ENCODE measurements at regions not wholly inside any gene's neighbourhood (a gene's known extent, or its start where the extent isn't known, plus 50 kb on each side); places are given as distances from the start of the nearest gene placed in this dataset.
A peak's percentile ranks its signal among the peaks of the same experiment; 100 is the strongest.
"Not testable (repeated sequence)": the region's sequence is repeated elsewhere in the genome, so short reads cannot be mapped to it uniquely, and the experiment has no call there.

DNA sequence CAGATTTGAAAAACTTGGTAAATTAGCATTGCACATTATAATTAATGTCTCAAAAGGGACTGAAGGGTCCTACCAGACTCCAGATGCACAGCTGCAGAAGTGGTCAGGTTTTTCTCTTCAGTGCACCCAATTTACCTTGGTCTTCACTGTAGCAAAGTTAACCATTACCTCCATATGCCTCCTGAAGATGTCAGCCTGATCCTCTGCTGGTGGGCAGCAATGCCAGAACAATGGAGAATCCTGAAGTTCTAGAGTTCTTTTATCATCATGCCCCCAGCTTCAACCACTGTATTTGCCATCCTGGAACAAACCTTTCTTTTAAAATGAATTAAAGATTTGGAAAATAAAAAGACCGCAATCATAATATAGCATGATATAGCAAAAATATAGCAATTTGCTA, 1774.8 kb upstream of the CELF4 start:
- ATAC-seq (no peak), DNase-seq (ENCODE audit: low spot score) (no peak)

DNA sequence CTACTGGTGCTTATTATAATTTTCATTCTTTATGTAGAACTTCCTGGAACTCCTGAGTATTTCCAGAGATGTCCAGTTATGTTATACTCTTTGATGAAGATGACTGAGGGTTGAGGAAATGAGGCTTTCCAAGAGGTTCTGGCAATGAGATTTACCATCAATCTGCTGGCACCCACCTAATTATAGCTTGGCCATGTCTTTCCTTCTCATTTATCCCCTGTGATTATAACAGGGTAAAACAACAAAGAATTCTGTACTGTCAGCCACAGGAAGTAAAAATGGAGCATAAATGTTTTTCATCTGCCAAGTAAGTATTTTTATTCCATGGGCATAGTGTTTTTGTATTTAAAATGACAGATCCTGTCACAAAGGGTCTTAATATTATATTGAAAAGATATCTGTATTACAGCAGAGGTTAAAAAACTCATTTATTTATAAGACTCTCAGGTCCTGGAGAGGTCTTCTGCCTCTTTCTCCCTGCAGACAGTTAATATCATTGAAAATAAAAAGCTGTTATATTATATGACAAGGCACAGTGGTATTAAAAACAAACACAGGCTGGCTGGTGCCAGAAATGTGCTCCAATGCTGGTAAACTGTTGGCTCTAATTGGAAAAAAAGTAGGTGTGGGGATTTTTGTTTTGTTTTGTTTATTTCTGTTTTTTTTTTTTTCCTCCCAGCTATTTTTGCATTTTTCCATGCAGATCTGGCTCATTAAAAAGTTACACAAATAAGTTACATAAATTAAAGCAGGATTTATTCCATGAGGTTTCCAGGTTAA, 1764.1 kb upstream of the CELF4 start:
- ATAC-seq (no peak), DNase-seq (ENCODE audit: low spot score) (no peak)

DNA sequence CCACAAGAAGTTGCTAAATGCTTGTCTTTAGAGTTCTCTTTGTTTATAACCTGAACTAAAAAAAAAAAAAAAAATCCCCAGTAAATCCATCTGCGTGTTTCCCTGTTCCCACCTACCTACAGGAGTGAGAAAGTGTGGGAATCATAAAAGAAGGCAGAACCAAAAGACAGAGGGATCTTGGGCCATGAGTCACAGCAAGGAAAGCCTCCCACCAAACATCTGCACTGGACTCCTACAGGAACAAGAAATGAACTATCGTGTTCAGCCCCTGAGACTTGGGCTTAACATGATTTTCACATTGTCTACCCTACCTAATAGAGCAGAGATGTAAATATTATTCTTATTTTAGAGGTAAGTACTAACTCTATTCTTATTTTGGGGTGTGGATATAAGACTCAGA, 1761.2 kb upstream of the CELF4 start:
- no peak for ATAC-seq

DNA sequence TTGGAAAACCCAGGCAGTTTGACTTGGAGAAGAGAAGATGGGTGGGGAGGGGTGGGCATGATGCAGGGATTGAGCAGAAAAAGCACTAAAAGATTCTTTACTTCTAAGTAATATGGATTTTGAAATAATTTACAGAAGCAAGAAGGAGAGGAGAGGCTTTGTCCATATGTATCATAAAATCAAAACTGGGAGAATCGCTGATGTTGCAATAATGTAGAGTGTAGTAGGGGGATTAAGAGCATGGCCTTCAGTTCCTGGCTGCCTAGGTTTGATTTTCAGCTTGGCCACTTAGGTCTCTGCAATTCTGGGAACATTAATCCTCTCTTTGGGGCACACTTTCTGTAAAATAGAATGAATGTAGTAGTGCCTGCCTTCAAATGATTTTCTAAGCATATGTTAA, 1760.4 kb upstream of the CELF4 start:
- DNase-seq (ENCODE audit: low spot score) (no peak), ATAC-seq (no peak)

More for the DNA sequence above, 1761.2 kb upstream of the CELF4 start:
- DNase-seq (ENCODE audit: low spot score): no peak

DNA sequence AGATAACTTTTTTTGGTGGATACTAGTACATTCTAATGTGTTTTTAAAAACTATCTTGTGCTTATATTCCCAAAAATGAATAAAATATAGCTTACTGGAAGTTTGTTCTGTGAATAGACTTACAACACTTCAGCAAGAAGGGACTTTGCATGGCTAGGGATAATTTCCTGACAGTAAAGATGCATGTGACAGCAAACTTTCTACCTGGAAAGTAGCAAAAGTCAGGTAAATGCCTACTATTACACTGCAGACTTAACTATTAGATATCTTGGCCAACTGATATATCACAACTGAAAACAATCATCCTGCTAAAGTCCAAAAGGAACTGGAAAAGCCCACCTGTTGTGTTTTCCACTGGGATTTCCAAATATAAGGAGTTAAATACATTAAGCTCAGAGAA, 1753.5 kb upstream of the CELF4 start:
- no peak for ATAC-seq

DNA sequence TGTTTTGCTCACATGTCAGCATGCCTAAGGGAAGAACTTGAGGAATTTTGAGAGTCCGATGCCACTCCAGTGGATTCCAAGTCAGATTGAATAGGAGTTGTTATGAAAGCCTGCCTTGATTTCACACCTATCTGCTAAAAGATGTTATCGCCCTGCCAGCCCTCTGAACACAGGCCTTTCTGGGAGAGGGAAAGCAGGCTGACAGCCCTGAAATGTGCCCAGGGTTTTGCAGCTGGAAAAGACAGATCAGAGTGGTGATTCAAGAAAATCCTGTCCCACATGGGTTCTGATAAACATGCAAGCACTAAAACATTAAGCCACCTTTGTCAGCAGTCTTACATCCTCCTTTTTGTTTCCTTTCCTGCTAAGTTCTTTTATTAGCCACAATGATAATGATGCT, 1752.9 kb upstream of the CELF4 start:
- DNase-seq (ENCODE audit: low spot score) (no peak), ATAC-seq (no peak)

More for the DNA sequence above, 1753.5 kb upstream of the CELF4 start:
- DNase-seq (ENCODE audit: low spot score): no peak

DNA sequence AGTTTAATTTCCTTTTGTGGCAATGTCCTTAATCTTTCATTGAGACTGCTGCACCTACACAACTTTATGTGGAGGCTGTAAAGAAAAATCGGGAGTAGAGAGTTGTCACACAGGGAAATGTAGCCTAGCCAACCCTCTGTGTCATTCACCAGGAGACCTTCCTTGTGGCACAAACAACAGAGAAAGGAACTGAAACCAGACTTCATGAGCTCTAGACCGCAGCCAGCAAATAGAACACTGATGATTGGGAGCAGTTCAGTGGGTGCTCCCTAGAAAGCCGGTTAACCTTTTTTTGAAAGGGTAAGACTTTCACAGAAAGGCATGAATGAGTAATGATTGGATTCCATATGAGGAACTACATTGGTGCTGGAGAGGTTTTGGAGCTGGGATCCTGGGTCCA, 1752.4 kb upstream of the CELF4 start:
- DNase-seq (ENCODE audit: low spot score): no peak
- ATAC-seq: peak; percentile 23

DNA sequence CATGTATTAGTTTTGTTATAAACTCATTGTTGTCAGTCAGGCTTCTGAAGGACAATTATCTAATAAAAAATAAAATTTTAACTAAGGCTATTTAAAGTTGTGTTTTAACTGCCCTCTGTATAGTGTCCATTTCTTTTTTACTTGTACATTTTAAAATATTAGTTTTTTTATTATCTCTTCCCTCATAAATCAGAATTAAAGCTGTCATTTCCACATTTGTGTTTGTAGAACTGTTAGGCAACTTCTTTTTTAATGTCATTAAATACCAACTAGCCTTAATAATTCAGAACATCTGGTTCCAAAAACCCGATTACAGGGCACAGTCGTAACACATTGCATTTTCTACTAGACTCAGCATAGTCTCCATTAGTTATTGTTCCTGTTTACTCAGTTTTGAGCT, 1749.0 kb upstream of the CELF4 start:
- DNase-seq (ENCODE audit: low spot score): no peak
- peak; percentile 24 for ATAC-seq

DNA sequence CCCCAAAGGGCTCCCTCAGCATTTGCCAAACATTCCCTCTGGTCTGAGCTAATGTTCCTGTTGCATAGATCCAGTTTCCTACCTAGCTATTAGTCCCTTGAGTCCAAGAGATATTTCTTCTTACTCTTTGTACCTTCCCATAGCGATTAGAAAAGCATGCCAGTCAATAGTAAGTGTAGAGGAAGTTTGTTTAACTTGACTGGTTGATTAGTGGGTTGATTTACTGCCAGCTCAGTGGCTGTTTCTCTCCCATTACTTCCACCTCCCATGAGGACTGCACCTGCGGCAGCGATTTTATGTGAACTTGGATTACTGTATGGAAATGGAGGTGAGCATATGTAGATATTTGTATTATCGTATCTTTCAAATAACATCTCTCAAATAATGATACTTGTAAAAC, 1748.4 kb upstream of the CELF4 start:
- DNase-seq (ENCODE audit: low spot score): no peak
- peak; percentile 55 for ATAC-seq

DNA sequence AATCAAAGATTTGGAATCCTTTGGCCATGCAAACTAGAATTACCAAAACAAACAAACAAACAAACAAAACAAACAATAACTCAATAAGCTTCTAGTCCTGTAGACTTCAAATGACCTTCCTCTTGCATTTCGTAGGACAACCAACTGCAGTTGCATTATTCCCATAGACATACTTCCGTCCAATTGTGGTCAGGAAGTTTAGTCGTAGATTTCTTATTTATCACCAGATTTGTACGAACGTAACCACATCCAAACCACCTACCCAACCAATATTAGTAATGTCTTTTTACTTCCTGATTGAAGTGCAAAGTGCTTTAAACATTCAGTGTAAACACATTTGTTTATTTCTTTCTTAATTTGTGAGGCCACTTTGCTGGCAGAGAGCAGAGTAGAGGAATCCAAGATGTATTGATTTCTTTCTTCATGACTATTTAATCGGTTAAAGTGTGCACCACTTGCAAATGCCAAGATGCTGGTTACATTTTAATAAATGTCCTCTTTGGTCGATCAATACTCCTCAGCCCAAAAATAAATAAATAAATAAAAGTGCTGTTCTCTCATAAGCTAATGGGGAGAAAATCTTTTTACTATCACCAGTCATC, 1745.6 kb upstream of the CELF4 start:
- no peak for DNase-seq (ENCODE audit: low spot score)
- ATAC-seq: peak; percentile 77

DNA sequence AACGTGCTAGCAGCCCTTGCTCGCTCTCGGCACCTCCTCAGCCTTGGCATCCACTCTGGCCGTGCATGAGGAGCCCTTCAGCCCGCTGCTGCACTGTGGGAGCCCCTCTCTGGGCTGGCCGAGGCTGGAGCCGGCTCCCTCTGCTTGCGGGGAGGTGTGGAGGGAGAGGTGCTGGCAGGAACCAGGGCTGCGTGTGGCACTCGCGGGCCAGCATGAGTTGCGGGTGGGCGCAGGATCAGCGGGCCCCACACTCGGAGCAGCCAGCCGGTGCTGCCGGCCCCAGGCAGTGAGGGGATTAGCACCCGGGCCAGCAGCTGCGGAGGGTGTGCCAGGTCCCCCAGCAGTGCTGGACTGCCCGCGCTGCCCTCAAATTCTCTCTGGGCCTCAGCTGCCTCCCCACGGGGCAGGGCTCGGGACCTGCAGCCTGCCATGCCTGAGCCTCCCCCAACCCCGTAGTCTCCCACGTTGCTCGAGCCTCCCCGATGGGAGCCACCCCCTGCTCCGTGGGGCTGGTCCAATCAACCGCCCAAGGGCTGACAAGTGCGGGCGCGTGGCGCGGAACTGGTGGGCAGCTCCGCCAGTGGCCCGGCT, 1743.4 kb upstream of the CELF4 start:
- ATAC-seq; DNase-seq (ENCODE audit: low spot score): not testable (repeated sequence)

DNA sequence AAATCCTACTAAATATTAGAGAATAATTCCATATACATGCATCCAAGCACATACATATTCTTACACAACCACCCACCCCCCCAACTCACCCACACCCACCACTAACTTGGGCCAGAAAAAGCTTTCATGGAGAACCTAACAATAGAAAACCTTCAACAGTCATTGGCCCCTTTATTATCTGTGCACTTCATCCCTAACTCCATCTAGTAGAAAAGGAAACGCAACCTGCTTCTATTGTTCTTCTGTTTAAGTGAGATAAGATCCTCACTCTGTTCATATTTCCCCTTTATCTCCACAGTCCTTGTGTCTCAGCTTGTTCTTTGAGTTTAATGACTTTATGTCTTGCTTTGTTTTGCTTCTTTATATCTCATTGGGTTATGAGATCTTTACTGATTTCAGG, 1740.2 kb upstream of the CELF4 start:
- no peak for ATAC-seq

DNA sequence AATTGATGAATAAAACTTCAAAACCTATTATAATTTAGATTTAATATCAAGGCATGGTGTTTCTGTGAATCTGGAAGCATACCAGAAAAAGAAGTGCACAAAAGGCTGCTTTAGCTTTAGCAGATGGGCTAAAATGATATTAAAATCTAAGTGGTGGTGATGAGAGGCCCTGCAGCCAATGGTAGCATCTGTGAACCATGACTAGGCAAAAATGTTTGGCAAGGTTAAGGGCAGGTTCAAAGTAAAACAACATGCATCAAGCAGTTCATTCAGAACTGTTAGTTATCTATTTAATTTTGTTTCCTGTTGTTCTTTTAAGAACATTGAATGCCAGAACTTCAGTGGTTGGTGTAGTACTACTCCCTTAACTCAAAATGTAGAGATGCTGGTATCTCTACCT, 1736.9 kb upstream of the CELF4 start:
- DNase-seq (ENCODE audit: low spot score) (no peak), ATAC-seq (no peak)

More for the DNA sequence above, 1740.2 kb upstream of the CELF4 start:
- no peak for DNase-seq (ENCODE audit: low spot score)

DNA sequence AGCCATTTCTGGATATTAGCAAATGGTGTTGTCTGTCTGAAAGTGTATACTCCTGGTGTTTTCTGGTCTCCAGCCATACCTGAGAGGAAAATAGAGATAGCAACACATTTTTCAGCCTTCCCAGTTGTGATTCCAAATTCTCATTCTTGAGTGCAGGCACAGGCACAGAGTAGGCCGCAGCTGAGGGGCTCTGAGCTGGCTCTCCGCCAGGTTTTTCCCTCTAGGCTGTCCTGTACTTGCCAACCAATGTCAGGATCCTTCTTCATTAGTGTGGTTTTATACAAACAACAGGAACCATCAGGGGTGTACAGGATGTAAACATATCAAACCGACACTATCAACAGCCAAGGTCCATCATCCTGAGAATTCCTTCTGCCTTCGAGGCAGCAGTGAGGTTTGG, 1733.6 kb upstream of the CELF4 start:
- no peak for ATAC-seq
- DNase-seq (ENCODE audit: low spot score): no peak

DNA sequence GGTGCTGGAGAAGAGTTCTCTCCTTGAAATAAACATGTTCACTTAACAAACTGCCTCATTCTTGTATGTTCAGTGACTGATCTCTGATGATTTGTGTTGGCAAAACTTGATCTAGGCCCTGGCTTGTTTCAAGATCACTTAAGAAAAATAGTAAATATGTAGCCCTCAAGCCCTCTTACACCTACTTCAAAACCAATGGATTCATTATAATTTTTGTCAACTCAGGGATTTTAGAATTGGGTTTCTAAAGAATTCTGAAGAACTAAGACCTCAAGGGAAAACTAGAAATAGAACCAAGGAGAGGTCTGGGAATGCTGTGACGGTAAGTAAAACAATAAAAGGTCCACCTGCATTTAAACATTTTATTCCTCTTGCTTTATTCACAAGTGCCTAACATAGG, 1731.6 kb upstream of the CELF4 start:
- DNase-seq (ENCODE audit: low spot score): no peak
- no peak for ATAC-seq

DNA sequence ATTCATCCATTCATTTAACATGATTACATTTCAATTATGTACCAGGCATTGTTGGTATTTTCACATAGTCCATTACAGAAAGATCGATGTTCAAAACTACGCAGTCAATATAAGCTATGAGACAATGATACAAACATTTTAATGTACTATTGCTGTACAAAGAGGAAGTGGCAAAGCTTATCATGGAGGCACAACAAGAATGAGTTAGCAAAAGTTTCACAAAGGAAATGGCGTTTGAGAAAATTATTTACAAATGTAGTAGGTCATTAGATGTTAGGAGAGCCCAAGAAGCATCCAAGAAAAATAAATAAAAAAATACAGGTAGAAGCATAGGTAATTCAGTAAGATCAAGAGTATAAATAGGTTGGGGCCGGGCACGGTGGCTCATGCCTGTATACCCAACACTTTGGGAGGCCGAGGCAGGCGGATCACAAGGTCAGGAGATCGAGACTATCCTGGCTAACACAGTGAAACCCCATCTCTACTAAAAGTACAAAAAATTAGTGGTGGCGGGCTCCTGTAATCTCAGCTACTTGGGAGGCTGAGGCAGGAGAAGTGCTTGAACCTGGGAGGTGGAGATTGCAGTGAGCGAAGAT, 1730.8 kb upstream of the CELF4 start:
- no peak for ATAC-seq
- no peak for DNase-seq (ENCODE audit: low spot score)

DNA sequence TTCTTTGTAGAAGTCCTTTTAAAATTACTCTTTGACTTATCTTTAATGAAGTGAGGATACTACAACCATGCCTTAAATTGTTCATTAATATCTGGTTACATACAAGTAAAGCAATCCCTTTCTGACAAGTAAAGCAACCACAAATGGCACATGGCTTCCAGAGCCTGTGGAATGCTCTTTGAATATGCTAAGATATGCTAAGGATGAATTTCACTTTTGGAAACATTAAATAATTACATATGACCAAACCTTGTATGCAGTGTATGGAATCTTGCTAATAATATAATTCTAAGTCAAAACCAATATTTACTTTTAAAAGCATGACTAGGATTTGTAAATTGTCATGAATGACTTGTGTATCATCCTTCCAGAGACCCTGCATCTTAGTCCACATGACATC, 1711.2 kb upstream of the CELF4 start:
- ATAC-seq (no peak), DNase-seq (ENCODE audit: low spot score) (no peak)

DNA sequence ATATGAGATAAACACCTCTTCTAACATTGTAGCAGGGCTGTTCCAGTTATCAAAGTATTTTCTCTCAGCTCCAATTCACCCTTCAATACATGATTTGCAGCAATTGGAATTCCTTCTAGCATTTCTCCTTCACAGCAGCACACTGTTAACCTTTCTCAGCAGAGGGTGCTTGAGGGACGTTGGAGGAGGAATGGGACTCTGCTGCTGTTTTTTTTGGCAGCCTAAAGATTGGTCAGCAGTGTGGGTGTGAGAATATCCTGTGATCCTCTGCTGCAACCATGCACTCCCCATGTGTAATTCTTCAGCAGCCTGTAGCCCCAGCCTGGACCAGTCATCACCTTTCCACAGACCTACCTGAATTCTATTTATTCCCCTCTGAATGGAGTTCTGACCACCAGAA, 1708.9 kb upstream of the CELF4 start:
- DNase-seq (ENCODE audit: low spot score) (no peak), ATAC-seq (peak; percentile 40)

DNA sequence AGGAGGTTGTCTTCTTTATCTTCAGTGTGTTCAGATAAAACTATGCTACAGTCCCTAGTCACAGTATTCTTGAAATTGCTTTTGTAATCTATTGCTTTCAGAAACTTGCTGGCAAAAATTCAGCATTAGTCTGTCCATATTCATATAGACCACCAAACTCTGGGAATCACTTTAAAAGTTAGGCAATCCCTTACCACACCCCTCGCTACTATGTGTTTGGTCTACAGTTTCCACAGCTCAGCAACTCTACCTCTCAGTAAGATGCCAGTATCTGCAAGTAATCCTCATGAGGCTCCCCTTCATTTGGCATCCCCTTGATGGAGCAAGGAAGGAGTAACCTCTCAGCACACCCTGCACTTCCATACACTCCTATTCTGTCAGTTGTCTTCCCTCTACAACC, 1706.6 kb upstream of the CELF4 start:
- no peak for DNase-seq (ENCODE audit: low spot score)
- no peak for ATAC-seq

DNA sequence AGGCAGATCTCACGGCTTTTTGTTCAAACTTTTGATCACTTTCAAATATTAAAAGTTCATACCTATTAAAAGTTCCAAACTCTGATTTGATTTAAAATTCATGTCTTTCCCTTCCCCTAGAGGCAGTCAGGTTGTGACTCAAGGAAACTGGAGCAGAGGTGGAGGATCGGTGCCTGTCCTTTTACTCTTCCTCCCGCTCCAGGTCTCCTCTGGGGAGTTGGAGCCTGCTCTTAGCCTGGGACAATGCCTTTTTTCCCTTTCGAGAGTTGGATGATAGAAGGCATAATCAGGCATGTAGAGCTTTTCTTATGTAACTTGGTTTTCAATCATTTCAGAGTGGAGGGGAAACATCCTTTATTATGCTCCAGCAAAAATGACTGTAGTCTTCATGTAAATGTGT, 1706.1 kb upstream of the CELF4 start:
- no peak for ATAC-seq
- no peak for DNase-seq (ENCODE audit: low spot score)

DNA sequence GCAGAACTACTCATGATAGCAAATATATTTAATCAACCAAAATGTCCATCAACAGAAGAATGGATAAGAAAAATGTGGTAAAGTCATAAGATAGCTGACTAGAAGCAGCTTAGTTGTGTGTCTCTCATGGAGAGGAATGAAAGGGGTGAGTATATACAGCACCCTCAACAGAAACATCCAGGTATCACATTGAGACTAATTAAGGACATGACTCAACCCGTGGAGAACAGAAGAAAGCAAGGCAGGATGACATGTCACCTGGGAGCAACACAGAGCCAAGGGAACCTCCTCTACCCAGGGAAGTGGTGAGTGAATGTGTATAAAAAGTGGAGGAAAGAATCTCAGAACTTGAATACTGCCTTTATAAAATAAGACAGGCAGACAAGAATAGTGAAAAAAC, 1695.0 kb upstream of the CELF4 start:
- ATAC-seq: no peak
- no peak for DNase-seq (ENCODE audit: low spot score)

DNA sequence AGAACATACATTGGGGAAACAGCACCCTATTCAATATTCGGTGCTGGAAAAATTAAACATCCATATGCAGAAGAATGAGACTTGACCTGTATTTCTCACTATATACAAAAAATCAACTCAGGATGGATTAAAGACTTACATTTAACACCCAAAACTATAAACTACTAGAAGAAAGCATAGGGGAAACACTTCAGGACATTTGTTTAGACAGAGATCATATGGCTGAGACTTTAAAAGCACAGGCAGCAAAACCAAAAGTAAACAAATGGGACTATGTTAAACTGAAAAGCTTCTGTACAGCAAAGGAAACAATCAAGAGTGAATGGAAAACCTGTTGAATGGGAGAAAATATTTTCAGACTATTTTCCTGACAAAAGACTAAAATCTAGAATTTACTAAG, 1694.1 kb upstream of the CELF4 start:
- ATAC-seq (no peak), DNase-seq (ENCODE audit: low spot score) (no peak)
